Inflammatory macrophage (primary cell): ENCODE measurements at regions not wholly inside any gene's neighbourhood (a gene's known extent, or its start where the extent isn't known, plus 50 kb on each side); places are given as distances from the start of the nearest gene placed in this dataset.

Source experiments
- DNase-seq, 2 donors: peaks; one replicate each; pipeline ENCODE4 v3.0.0-alpha.2; 2020 to 2022

DNA sequence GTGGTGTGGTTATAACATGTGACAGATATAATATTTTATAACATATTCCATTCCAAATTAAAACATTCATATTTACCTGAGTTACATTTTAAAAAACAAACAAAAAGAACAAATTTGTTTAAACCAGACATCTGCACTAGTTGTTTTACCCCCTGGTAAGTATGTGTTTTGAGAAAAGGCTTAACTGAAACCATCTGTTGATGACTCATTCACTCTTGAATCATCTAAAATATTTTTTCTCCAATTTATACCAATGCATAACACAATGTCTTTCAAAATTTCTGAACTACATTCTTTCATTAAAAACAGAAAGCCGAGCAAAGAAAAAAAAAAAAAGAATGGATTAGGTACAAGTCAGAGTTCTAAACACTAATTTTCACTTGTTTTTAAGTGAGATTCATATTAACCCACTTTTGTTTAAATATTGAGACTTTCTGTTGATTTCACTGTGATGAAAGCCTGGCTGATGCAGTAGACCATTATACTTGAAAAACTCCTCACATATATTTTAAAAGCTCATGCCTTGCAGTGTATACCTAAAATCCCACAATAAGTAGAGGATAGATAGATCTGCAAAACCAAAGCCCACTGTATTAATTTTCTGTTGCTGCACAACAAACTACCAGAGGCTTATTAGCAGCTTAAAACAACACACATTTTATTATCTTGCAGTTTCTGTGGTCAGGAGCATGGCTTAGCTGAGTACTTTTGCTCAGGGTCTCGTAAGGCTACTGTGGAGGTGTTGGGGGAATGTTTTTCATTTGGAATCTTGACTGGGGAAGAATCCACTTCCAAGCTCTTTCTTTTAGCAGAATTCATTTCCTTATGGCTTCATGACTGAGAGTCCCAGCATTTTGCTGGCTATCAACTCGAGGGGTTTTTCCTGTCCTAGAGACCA is 221.5 kb downstream of the PCDH18 start:
- no peak for DNase-seq

DNA sequence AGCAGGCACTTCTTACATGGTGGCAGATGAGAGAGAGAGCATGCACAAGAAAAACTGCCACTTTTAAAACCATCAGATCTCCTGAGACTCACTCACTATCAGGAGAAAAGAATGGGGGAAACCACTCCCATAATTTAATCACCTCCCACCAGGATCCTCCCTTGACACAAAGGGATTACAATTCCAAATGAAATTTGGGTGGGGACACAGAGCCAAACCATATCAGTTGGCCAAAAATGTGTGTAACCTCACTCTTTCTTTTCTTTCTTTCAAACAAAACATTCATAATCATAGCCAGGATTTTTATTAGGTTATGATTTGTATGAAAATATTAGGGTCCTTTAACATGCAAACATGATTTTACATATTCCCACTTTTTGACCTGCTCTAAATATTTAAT is 222.1 kb downstream of the PCDH18 start:
- no peak for DNase-seq

DNA sequence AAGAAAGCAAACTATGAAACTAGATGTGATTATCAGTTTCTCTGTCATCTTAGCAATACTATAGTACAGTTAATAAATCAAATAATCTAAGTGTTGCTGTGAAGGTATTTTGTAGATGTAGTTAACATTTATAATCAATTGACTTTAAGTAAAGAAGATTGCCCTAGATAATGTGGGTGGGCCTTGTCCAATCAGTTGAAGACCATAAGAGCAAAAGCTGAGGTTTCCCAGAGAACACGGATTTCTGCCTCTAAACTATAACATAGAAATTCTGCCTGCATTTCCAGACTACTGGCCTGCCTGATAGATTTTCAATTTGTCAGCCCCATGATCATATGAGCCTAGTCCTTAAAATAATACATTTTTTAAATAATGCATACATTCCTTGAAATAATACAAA is 222.9 kb downstream of the PCDH18 start:
- no peak for DNase-seq

DNA sequence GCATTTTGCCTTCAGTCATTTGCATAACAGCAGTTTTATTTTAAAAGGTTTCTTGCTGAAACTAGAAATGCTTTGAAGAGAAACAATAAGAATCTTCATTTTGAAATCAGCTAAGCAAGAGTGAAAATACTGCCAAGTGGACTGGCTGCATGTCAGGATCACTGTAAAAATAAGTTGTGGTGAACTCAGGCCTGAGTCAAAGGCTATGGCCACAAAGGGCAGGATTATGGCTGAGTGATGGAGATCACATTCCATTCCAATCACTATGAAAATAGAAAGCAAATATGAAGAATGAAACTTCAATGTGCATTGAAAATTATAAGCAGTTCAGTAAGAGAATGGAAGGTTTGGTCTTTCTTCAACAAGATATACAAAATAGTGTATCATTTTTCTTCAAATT is 224.5 kb downstream of the PCDH18 start:
- no peak for DNase-seq

DNA sequence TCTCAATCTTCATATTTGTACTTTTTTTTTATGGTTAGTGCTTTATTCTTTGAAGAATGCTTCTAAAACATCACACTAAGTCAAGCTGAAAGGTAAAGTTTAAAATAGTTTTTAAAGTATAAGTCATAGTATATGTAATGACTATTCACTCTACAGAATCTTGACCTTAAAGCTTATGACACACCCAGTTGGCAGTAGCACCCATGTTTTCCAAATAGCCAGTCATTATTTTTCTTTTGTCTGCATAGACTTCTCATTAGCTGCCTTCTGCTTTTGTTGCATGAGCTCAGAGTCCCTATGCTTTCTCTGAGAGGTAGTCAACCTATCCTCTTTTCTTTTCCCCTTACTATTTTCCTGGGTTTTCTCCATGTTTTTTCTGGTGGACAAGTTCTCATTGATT is 231.5 kb downstream of the PCDH18 start:
- no peak for DNase-seq

DNA sequence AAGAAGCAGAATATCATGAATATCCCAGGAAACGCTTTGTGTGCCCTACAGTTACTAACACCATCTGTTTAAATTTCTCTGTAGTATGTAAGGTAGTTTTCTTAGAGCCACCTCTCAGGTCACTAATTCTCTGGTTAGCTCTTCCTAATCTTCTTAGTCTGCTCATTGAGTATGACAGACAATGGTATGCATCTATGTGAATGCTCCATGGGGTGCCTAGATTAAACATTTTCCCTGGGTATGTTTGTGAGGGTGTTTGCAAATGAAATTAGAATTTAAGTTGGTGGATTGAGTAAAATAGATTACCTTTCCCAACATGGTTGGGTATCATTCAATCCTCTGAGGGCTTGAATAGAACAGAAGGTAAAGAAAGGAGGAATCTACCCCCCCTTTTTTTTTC is 233.0 kb downstream of the PCDH18 start:
- no peak for DNase-seq

DNA sequence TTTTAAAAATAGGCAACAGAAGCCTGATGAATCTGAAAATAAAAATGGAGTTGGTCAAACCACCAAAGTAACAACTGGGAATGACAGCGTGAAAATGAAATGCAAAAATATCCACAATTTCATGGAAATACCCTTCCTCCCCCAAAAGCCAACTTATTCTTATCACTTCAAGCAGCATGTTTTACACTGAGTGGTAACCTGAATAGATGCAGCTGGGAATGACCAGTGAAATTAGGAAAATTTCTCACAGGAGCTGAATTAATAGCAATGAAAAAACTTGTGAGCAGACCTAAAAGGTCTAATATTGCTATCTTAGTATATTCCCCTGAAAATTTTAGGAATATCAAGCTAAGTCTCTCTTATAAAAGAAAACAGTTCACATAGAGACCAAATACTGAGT is 239.0 kb downstream of the PCDH18 start:
- DNase-seq = no peak

DNA sequence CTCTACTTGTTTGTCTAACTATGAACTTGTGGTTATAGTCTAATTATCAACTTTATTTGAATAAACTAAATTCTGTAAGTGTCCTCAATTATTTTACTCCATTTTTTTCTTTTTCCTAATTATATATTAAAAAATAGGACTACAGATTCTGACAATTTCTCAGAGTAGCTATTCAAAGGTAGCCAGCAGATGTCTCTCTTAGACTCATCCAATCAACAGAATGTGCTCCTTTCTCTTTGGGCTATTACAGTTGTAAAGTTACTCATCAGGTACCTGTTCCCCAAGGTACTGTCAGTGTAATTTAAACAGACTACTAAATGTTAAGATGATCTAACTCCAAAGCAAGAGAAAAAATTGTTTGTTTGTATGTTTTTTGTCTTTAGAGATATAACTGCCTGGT is 248.6 kb downstream of the PCDH18 start:
- DNase-seq = no peak

DNA sequence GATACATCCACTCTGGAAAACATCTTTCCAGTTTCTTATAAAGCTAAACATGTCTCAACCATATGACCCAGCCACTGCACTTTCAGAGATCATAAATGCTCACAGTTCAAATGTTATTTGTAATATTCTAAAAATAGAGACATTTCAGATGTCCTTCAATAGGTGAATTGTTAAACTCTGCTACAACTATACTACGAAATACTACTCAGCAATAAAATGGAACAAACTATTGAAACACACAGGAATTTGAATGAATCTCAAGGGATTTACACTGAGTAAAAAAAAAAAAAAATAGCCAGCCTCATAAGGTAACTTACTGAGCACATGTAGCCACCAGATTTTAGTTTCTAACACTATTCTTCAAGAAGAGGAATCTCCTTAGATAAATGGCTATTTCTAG is 253.9 kb downstream of the PCDH18 start:
- DNase-seq = no peak

DNA sequence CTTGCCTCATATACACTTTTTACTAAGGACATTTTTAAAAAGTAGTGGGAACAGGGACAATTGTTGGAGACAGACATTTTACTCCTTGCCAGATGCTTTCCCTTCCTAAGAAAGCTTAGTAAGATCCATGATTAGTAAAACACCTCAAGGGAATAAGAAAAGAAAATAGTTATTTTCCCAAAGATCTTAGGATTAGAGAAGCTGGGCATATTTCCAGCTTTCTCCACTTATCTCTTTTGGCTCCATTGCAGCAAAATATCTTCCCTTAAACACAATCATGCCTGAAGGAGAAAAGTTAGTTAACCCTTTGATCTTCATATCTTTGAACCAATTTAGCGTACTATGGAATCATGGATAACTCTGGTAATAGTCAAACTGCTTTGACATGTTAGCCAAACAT is 257.9 kb downstream of the PCDH18 start:
- DNase-seq = no peak

DNA sequence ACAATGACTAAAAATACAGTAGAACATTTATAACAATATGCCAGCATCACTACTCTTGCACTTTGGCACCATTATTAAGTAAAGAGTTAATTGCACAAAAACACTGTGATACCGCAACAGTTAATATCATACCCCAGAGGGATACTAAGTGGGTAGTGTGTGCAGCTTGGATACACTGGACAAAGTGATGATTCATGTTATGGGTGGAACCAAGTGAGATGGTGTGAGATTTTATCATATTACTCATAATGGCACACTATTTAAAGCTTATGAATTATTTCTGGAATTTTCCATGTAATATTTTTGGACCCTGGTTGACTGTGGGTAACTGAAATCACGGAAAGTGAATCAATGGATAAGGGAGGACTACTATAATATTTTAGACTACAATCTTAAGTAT is 265.3 kb downstream of the PCDH18 start:
- DNase-seq = no peak

DNA sequence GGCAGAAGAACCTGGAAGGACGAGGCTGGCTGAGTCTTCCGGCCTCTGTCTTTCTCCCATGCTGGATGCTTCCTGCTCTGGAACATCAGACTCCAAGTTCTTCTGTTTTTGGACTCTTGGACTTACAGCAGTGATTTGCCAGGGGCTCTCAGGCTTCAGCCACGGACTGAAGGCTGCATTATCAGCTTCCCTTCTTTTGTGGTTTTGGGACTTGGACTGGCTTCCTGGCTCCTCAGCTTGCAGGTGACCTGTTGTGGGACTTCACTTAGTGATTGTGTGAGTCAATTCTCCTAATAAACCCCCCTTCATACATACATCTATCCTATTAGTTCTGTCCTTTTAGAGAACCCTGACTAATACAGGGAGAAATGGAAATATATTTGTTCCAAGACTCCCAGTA is 265.8 kb downstream of the PCDH18 start:
- no peak for DNase-seq

DNA sequence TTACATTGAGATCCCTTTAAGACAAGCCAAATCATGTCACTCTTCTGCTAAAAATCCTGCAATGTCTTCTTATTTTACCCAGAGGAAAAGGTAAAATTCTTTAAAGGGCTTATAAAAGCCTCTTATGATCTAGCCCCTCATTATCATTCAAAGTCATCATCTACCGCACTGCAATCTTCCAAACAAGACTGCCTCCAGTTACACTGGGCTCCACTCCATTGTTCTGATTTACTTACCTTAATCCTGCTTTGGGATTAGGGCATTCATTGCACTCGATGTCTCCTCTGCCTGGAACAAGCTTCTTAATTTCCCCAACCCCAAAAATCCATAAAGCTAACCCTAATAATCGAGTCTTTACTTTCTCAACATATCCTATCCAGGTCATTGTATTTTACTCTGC is 269.1 kb downstream of the PCDH18 start:
- no peak for DNase-seq

DNA sequence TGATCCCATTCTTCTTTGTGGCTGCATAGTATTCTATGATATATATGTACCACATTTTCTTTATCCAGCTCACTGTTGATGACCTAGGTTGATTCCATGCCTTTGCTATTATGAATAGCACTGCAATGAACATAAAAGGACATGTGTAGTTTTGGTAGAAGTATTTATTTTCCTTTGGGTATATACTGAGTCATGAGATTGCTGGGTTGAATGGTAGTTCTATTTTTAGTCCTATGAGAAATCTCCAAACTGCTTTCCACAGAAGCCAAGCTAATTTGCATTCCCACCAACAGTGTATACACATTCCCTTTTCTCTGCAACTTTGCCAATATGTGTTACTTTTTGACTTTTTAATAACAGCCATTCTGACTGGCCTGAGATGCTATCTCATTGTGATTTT is 278.3 kb downstream of the PCDH18 start:
- no peak for DNase-seq

DNA sequence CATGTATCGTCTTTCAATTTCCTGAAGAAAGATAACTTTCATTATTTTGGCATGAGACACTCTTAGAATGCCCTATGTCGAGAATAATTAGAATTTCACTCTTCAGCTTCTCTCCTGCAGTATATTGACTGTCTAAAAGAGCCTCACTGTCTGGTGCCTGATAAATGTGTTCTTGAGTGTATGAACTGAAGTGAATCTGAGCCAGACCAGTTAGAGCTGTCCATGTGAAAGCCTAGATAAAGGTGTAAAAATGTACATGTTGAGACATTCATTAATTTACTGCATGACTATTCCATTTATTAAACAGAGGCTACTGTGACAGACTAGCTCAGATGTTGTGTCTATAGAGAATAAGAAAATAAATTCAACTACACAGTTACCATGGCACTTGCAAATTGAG is 283.2 kb downstream of the PCDH18 start:
- DNase-seq = no peak

DNA sequence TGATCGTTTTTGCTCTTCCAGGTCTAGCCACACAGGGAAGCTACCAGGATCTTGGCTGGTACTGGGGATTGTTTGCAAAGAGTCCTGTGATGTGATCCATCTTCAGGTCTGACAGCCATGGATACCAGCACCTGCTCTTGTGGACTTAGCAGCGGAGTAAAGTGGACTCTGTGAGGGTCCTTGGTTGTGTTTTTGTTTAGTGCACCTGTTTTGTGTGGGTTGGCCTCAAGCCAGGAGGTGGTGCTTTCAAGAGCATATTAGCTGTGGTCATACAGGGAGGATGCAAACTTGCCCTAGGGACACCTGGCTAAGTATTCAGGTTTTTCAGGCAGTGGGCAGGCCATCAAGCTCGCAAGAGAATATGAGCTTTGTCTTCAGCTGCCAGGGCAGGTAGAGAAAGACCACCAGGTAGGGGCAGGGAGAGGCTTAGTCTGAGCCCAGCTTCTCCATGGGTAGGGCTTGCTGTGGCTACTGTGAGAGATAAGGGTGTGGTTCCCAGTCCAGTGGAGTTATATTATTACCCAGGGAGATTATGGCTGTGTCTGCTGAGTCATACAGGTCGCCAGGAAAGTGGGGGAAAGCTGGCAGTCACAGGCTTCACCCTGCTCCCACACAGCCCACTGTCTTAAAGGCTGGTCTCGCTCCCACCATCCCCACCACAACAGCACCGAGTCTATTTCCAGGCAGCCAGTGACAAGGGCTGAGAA is 293.7 kb downstream of the PCDH18 start:
- DNase-seq = no peak

DNA sequence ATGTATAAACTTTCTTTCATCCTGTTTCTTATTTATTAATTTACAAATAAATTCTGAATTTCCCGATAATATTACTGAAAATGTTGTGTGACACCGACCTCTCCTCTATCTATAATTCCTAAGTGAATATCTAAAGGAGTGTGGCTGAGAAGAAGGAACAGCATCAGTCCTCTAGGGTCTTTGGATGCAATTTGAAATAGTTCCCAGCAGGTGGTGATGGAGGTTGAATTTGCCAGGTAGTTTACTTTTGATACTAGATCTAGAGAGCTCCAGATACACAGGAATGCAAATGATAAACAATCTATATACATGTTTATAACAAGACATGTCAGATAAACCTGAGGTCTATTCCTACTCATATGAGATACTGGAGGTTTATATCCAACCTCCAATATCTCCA is 305.4 kb downstream of the PCDH18 start:
- DNase-seq = no peak

DNA sequence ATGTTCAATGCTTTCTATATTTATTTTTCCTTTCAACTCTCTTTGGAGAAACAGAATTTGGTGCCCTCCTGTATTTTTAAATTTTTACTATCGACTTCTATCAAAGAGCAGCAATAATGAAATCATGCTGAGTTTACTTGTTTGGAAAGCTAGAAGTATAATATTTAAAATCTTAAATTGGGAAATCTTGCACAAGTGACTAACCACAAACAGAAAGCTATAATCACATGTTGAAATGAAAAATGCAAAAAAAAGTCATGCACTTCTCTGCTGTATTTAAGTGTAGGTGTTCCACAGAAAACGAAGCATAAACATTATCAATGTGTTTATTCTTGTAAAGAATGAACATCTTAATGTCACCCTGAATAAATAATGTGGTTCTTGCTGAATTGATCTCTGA is 306.1 kb downstream of the PCDH18 start:
- no peak for DNase-seq

DNA sequence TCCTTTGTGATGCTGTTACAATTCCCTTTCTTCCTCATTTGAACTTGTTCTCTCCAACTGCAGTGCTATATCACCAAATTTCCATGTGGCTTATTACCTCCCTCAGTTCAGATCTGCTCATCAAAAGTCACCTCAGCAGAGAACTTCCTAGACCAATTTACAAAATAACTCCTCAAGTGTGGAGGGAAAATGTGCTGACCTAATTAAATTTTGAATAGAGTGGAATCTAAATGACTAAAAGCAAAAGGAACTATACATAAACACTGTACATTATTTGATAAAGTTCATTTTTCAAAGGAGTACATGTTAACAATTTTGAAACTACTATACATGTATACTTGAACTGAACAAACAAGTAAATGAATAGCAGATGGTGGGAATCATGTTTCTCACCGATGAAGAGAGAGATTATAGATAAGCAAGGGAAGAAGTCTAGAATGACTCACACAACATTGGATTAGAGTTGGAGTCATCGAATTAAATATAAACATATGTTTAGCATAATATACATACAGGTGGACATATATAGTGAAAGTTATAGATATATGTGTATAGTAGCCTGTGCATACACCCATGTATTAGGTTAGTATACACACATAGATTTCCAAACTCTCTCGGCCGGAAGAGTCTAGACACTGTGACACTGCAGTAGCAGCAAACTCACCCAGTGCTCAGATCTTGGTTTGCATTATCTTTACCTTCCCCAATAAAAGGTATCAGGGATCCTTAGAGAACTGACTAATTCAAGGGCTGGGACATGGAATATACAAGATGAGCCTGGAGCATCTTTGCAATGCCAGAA is 318.7 kb downstream of the PCDH18 start:
- DNase-seq = no peak

DNA sequence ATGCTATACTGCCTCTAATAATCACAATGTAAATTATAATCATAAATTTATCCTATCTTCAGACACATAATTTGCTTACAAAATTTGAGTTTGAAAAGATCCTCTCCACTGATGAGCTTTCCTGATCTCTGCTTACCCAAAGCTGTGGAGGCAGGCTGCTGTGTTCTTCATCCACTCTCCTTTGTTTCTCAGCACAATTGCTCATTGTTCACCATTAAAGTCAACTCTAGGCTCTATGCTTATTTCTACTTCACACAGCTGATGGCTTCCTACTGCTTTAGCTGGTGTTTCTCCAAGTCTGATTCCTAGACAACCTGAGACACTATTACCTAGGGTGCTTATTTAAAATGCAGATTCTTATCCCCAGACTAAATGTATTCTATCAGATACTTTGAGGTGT is 319.7 kb downstream of the PCDH18 start:
- no peak for DNase-seq

DNA sequence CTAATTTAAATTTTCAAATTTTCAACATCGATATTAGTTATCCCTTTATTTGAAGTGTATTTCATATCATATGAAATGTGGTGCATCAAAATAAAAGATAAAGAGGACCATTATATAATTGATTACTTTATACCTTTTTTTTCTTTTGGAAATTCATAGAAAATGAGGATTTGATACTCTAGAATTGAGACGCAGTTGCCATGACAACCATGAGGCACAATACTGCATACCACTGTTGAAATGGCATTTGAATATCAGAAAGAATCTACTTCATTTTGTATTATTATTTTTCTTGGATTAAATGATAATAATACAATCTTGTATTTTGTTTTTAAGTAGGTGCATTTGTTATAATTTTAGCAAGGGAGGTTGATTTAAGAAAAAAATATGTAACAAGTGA is 323.1 kb downstream of the PCDH18 start:
- no peak for DNase-seq

DNA sequence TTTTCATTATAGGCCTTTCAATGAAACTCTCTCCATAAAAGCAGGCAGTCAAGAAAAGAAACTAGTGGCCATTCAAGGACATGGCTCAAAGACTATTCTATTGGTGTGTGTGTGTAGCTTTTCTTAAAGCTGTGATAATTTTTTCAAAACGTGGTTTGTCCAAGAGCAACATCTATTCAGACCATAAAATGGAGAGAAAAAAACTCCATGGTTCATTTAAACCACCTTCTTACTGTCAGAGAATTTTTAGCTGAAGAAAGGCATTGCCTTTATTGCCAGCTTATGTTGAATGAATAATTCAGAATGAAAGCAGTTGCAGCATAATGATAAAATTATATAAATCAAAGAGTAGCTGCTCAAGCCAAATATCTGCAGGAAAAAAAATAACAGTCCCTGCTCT is 325.5 kb downstream of the PCDH18 start:
- no peak for DNase-seq

DNA sequence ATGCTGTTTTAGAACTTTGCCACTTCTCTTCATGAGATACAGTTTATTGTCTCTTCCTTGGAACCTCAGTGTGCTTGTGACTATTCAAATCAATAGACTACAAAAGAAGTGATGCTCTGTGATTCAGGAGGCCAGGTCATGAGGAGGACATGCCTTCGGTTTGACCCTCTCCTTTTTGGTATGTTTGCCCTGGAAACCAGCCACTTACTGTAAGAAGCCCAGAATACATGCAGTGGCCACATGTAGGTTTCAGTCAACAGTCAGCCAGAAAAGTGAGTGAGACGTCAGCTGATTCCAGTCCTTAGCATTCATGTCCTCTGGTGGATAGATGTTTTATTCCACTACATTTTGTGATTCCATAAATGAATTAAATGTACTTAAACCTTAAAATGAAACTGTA is 328.7 kb downstream of the PCDH18 start:
- no peak for DNase-seq

DNA sequence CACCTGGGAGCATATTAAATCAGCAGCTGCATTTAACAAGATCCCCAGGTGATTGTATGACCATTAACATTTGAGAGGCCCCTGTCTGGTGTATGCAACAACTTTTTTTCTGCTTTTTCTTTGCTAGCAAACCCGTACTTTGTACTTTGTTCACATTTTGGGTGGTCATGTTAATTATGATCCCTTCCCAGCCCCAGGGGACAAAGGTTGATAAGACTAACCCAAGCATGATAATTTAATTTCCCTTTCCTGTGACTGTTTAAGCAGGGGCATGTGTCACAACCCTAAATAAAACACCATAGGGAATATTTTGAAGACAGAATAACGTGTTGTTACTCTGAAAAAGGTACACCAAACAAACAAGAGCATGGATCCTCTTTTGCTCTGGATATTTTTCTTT is 332.0 kb downstream of the PCDH18 start:
- no peak for DNase-seq
